Stomach (tissue), 8 donors: ENCODE measurements at regions not wholly inside any gene's neighbourhood (a gene's known extent, or its start where the extent isn't known, plus 50 kb on each side); places are given as distances from the start of the nearest gene placed in this dataset.

Experiments
- DNase-seq, 2 donors: peaks; one replicate each; pipeline versions ENCODE4 v3.0.0 to v3.0.0-alpha.2; 2013 to 2019
- H3K27ac ChIP-seq, 5 donors: fragments of 200-600 bp in 4 of 5; sonication (generic) in 4 of 5; one replicate each; pipeline ENCODE4 v1.5.1; 2013 to 2019; ENCODE audit warnings: mild to moderate bottlenecking in 1 of 5, moderate library complexity in 1 of 5
- H3K27me3 ChIP-seq, 3 donors: fragments of 200-600 bp; sonication (generic); one replicate each; pipeline ENCODE4 v1.5.1; 2017 to 2019; ENCODE audit warnings: mixed run types in 1 of 3
- H3K36me3 ChIP-seq, 4 donors: fragments of 200-600 bp; sonication (generic); 1 replicate in 3 of 4; 2 replicates in 1 of 4; pipeline ENCODE4 v1.5.1; 2016 to 2019
- H3K4me1 ChIP-seq, 4 donors: fragments of 200-600 bp; sonication (generic); one replicate each; pipeline ENCODE4 v1.5.1; 2016 to 2019
- H3K4me3 ChIP-seq, 4 donors: fragments of 200-600 bp; sonication (generic) in 3 of 4; one replicate each; pipeline ENCODE4 v1.5.1; 2016 to 2019; ENCODE audit warnings: mild to moderate bottlenecking in 1 of 4
- H3K9me3 ChIP-seq, 4 donors: fragments of 200-600 bp; sonication (generic); one replicate each; pipeline ENCODE4 v1.5.1; 2016 to 2019
- EP300 ChIP-seq: sonication (generic); formaldehyde crosslinking; IDR thresholded peaks from one replicate; pipeline ENCODE4 v1.6.1; 2017; ENCODE audit warnings: antibody characterized with exemption
- POLR2A ChIP-seq, 4 donors: fragments of 450-650 bp; IDR thresholded peaks; one replicate each; pipeline ENCODE4 v1.6.1; 2016; ENCODE audit warnings: antibody characterized with exemption in 4 of 4, control low read depth in 2 of 4, mild to moderate bottlenecking in 1 of 4, moderate library complexity in 1 of 4
- POLR2AphosphoS5 ChIP-seq, 3 donors: sonication (generic); formaldehyde crosslinking; IDR thresholded peaks; one replicate each; pipeline ENCODE4 v1.6.1; 2016; ENCODE audit warnings: antibody characterized with exemption in 3 of 3
- WGBS, 5 donors: extraction: QIAGEN DNeasy Blood & Tissue Kit in 3 of 5; methylation state at CpG; one replicate each; pipeline versions ENCODE4 v1.1.5 to v1.1.7; 2013 to 2018; 5-methylcytosine and 5-hydroxymethylcytosine counted together
- intact Hi-C: fragments of 100-400 bp; cut with DNase I; formaldehyde crosslinking; loops from one replicate; pipeline ENCODE4 v1.15.1; 2023; ENCODE audit warnings: low total_unique reads
- TF ChIP-seq, protein P1 (sequence below), 7 experiments: fragments of 450-650 bp in 4 of 7; fragments of 200-600 bp in 3 of 7; sonication (generic) in 3 of 7; IDR thresholded peaks; one replicate each; pipeline ENCODE4 v1.5.1; 2016 to 2019; ENCODE audit warnings: antibody characterized with exemption in 7 of 7, control low read depth in 2 of 7, mild to moderate bottlenecking in 1 of 7
- donor health status: healthy with polysubstance abuse.
- donor health status: Bipolar disorder and iron deficiency.
- donor health status: healthy.

DNA sequence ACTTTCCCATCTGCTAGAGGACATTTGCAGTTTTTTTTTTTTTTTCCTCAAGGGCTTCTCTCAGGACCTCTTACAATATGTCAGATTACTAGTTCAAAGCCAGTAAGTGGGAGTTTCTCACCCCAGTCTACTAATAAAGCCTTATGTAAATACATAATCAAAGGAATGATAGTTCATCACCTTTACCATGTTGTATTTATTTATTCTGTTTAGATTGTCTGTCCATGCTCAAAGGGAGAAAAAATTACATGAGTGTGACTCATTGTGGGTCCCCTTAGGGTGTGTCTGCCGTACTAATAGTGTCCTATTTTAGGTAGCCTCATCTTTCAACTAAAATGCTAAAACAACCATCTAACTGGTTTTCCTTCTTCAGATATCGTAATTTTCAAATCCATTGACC, 917.6 kb downstream of the EPHA3 start:
- H3K27me3 ChIP-seq, result no peaks in the 10 kb centered on the region
- no peaks in the 10 kb centered on the region for H3K9me3 ChIP-seq
- no peak overlapping the region for H3K4me3 ChIP-seq
- intact Hi-C loops, result no loop called here
- H3K4me1 ChIP-seq, result no peaks in the 10 kb centered on the region
- no peak overlapping the region for H3K27ac ChIP-seq
- TF ChIP-seq POLR2A (IDR thresholded peaks at IDR 0.05) (no peak), POLR2AphosphoS5 (IDR thresholded peaks at IDR 0.05) (no peak), EP300 (no peak)
- TF ChIP-seq, protein P1, sequence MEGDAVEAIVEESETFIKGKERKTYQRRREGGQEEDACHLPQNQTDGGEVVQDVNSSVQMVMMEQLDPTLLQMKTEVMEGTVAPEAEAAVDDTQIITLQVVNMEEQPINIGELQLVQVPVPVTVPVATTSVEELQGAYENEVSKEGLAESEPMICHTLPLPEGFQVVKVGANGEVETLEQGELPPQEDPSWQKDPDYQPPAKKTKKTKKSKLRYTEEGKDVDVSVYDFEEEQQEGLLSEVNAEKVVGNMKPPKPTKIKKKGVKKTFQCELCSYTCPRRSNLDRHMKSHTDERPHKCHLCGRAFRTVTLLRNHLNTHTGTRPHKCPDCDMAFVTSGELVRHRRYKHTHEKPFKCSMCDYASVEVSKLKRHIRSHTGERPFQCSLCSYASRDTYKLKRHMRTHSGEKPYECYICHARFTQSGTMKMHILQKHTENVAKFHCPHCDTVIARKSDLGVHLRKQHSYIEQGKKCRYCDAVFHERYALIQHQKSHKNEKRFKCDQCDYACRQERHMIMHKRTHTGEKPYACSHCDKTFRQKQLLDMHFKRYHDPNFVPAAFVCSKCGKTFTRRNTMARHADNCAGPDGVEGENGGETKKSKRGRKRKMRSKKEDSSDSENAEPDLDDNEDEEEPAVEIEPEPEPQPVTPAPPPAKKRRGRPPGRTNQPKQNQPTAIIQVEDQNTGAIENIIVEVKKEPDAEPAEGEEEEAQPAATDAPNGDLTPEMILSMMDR (IDR thresholded peaks at IDR 0.05), result no peak
- H3K36me3 ChIP-seq, result no peaks in the 10 kb centered on the region
- 58 to 78% (median 73%) methylated on average over 2 of the region's 2 CpGs for WGBS, 5 donors
- no peak for DNase-seq

DNA sequence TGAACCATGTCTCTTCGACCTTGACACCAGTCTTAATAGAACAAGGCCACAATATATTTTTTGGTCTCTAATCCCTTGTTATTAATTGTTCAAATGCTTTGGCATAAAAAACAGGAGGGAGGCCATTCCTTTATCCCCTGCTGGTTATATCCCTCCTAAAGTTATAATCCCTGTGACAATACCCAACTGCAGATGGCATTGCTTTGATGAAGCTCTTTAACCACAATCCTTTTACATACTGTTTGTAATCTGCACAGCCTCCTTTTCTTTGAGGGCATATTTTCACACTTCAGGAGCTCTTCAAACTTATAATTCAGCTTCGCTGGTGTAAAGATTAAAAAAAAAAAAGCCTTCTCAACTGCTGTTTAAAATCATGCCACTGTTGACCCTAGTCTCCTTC, 919.0 kb downstream of the EPHA3 start:
- no peak for DNase-seq
- Histone ChIP-seq H3K27ac (no peak overlapping the region), H3K9me3 (no peaks in the 10 kb centered on the region), H3K4me3 (no peak overlapping the region), H3K4me1 (no peaks in the 10 kb centered on the region), H3K36me3 (no peaks in the 10 kb centered on the region), H3K27me3 (no peaks in the 10 kb centered on the region)
- 52 to 67% (median 60%) methylated on average over 2 of the region's 2 CpGs for WGBS, 5 donors
- intact Hi-C loops, result no loop called here
- no peak for TF ChIP-seq POLR2AphosphoS5 (IDR thresholded peaks at IDR 0.05)
- TF ChIP-seq POLR2A (IDR thresholded peaks at IDR 0.05), result no peak
- TF ChIP-seq, protein P1 (IDR thresholded peaks at IDR 0.05), result no peak
- TF ChIP-seq EP300, result no peak

DNA sequence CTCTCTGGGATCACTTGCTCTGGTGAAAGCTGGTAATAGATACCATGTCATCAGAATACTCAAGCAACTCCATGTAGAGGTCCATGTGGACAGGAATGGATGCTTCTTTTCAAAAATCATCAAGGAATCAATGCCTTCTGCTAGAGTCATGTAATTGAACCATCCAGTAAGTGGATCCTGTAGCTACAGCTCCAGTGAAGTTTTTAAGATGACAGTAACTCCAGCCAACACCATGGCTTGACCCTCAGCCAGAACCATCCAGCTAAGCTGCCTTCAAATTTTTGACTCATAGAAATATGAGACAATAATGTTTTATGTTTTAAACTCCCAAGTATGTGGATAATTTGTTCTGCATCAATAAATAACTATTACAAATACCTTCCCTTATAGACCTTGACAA, 923.7 kb downstream of the EPHA3 start:
- no peaks in the 10 kb centered on the region for H3K36me3 ChIP-seq
- H3K4me3 ChIP-seq, result no peak overlapping the region
- no peaks in the 10 kb centered on the region for H3K9me3 ChIP-seq
- H3K4me1 ChIP-seq, result no peaks in the 10 kb centered on the region
- no peak for DNase-seq
- no peak overlapping the region for H3K27ac ChIP-seq
- no peak for TF ChIP-seq POLR2A (IDR thresholded peaks at IDR 0.05)
- TF ChIP-seq EP300, result no peak
- TF ChIP-seq POLR2AphosphoS5 (IDR thresholded peaks at IDR 0.05), result no peak
- TF ChIP-seq, protein P1 (IDR thresholded peaks at IDR 0.05), result no peak
- H3K27me3 ChIP-seq, result no peaks in the 10 kb centered on the region
- intact Hi-C loops, result no loop called here

DNA sequence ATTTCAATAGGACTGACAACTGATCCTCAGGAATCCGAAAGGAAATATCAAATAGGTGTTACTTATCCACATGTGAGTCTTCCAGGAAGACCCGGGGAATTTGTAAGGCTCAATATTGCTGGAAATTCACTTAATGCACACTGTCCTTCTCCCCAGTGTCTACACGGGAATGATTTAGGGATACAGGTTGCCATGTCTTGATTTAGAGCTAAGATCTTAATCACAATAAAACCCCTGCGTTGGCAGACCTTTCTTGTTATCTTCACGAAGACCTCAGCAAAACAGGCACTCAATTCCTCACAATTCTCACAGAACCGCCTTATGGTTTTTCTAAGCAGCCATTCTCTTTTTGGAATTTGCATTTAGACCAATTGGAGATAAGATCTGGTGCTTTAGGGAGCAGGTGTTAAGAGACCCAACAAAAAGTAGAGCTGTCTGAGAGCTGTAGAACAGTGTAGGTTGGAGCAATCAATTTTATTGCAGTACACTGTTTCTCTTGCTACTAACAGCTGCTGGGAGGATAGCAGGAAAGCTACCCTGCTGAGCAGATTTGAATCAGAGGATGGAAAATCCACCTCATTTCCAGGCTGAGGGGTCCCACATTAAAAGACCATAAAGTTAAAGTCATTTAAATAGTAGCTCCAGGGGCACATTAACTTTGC, 925.7 kb downstream of the EPHA3 start:
- WGBS, 5 donors, result 67 to 72% (median 69%) methylated on average over 6 of the region's 6 CpGs
- Histone ChIP-seq H3K9me3 (no peaks in the 10 kb centered on the region), H3K27ac (no peak overlapping the region), H3K36me3 (no peaks in the 10 kb centered on the region), H3K4me3 (no peak overlapping the region), H3K27me3 (no peaks in the 10 kb centered on the region), H3K4me1 (no peaks in the 10 kb centered on the region)
- TF ChIP-seq EP300 (no peak), POLR2A (IDR thresholded peaks at IDR 0.05) (no peak)
- TF ChIP-seq, protein P1 (IDR thresholded peaks at IDR 0.05), result no peak
- intact Hi-C loops, result no loop called here
- DNase-seq, result no peak
